ENCODE measurements at regions not wholly inside any gene's neighbourhood (a gene's known extent, or its start where the extent isn't known, plus 50 kb on each side); places are given as distances from the start of the nearest gene placed in this dataset.

GRCh38 chr12:115232455-115233156 is 548.6 kb upstream of the TBX3 start:
- H3K4me1 Mint-ChIP-seq: no peaks in the 10 kb centered on the region
- no peak for DNase-seq
- no peak overlapping the region for H3K4me3 Mint-ChIP-seq
- no peaks in the 10 kb centered on the region for H3K36me3 Mint-ChIP-seq
- H3K9me3 Mint-ChIP-seq: peaks cover 0 to 5% (median 0%) of the 10 kb centered on the region in 6 donors
- H3K27ac Mint-ChIP-seq: no peak overlapping the region
- peaks cover 0 to 2% (median 0%) of the 10 kb centered on the region in 3 donors for H3K27me3 Mint-ChIP-seq (ENCODE audit: low read depth in 3 of 3)

- Mint-ChIP-seq H3K4me3 (no peak overlapping the region), H3K27ac (no peak overlapping the region), H3K36me3 (no peaks in the 10 kb centered on the region), H3K27me3 (ENCODE audit: low read depth in 3 of 3) (no peaks in the 10 kb centered on the region), H3K9me3 (peaks cover 0 to 1% (median 0%) of the 10 kb centered on the region in 6 donors), H3K4me1 (no peaks in the 10 kb centered on the region)
- DNase-seq: no peak
Measured at GRCh38 chr12:115230606-115231005, 546.6 kb upstream of the TBX3 start.

- Mint-ChIP-seq H3K4me1 (no peaks in the 10 kb centered on the region), H3K4me3 (no peak overlapping the region), H3K27ac (no peak overlapping the region), H3K9me3 (peaks cover 0 to 2% (median 0%) of the 10 kb centered on the region in 6 donors), H3K36me3 (no peaks in the 10 kb centered on the region), H3K27me3 (ENCODE audit: low read depth in 3 of 3) (no peaks in the 10 kb centered on the region)
- no peak for DNase-seq
Measured at GRCh38 chr12:115229517-115229916, 545.5 kb upstream of the TBX3 start.

- H3K4me1 Mint-ChIP-seq: no peaks in the 10 kb centered on the region
- no peaks in the 10 kb centered on the region for H3K36me3 Mint-ChIP-seq
- no peak overlapping the region for H3K27ac Mint-ChIP-seq
Measured at GRCh38 chr12:115228434-115228833, 544.5 kb upstream of the TBX3 start.

GRCh38 chr12:115227137-115227615 is 543.2 kb upstream of the TBX3 start:
- H3K27ac Mint-ChIP-seq: no peak overlapping the region
- H3K9me3 Mint-ChIP-seq: peaks cover 0 to 4% (median 0%) of the 10 kb centered on the region in 6 donors

More at GRCh38 chr12:115228434-115228833, 544.5 kb upstream of the TBX3 start:
- Mint-ChIP-seq H3K4me3 (no peak overlapping the region), H3K9me3 (peaks cover 0 to 4% (median 0%) of the 10 kb centered on the region in 6 donors), H3K27me3 (ENCODE audit: low read depth in 3 of 3) (no peaks in the 10 kb centered on the region)
- no peak for DNase-seq

GRCh38 chr12:115225845-115226244 is 541.9 kb upstream of the TBX3 start:
- no peak overlapping the region for H3K4me3 Mint-ChIP-seq
- peaks cover 0 to 4% (median 0%) of the 10 kb centered on the region in 6 donors for H3K9me3 Mint-ChIP-seq
- peaks cover 0 to 2% (median 1%) of the 10 kb centered on the region in 3 donors for H3K27me3 Mint-ChIP-seq (ENCODE audit: low read depth in 3 of 3)
- no peak for DNase-seq
- no peaks in the 10 kb centered on the region for H3K4me1 Mint-ChIP-seq
- H3K36me3 Mint-ChIP-seq: no peaks in the 10 kb centered on the region
- no peak overlapping the region for H3K27ac Mint-ChIP-seq

More at GRCh38 chr12:115227137-115227615, 543.2 kb upstream of the TBX3 start:
- no peak for DNase-seq
- H3K4me3 Mint-ChIP-seq: no peak overlapping the region
- H3K36me3 Mint-ChIP-seq: no peaks in the 10 kb centered on the region
- H3K27me3 Mint-ChIP-seq (ENCODE audit: low read depth in 3 of 3): peaks cover 0 to 1% (median 0%) of the 10 kb centered on the region in 3 donors
- H3K4me1 Mint-ChIP-seq: no peaks in the 10 kb centered on the region

GRCh38 chr12:115223991-115224390 is 540.0 kb upstream of the TBX3 start:
- no peaks in the 10 kb centered on the region for H3K36me3 Mint-ChIP-seq
- peaks cover 0 to 2% (median 1%) of the 10 kb centered on the region in 3 donors for H3K27me3 Mint-ChIP-seq (ENCODE audit: low read depth in 3 of 3)
- H3K4me3 Mint-ChIP-seq: no peak overlapping the region
- no peak for DNase-seq
- H3K9me3 Mint-ChIP-seq: peaks cover 0 to 4% (median 0%) of the 10 kb centered on the region in 6 donors
- H3K27ac Mint-ChIP-seq: no peak overlapping the region
- no peaks in the 10 kb centered on the region for H3K4me1 Mint-ChIP-seq

- no peak overlapping the region for H3K27ac Mint-ChIP-seq
- no peak for DNase-seq
- H3K4me3 Mint-ChIP-seq: no peak overlapping the region
- no peaks in the 10 kb centered on the region for H3K36me3 Mint-ChIP-seq
- H3K9me3 Mint-ChIP-seq: peaks cover 0 to 4% (median 0%) of the 10 kb centered on the region in 6 donors
- peaks cover 0 to 2% (median 1%) of the 10 kb centered on the region in 3 donors for H3K27me3 Mint-ChIP-seq (ENCODE audit: low read depth in 3 of 3)
- H3K4me1 Mint-ChIP-seq: no peaks in the 10 kb centered on the region
Measured at GRCh38 chr12:115223322-115223721, 539.3 kb upstream of the TBX3 start.

GRCh38 chr12:115222220-115222619 is 538.2 kb upstream of the TBX3 start:
- H3K36me3 Mint-ChIP-seq: no peaks in the 10 kb centered on the region
- no peak overlapping the region for H3K4me3 Mint-ChIP-seq
- H3K4me1 Mint-ChIP-seq: no peaks in the 10 kb centered on the region
- peaks cover 0 to 6% (median 0%) of the 10 kb centered on the region in 6 donors for H3K9me3 Mint-ChIP-seq
- DNase-seq: no peak
- no peak overlapping the region for H3K27ac Mint-ChIP-seq
- peaks cover 0 to 2% (median 1%) of the 10 kb centered on the region in 3 donors for H3K27me3 Mint-ChIP-seq (ENCODE audit: low read depth in 3 of 3)

- DNase-seq: no peak
- Mint-ChIP-seq H3K27me3 (ENCODE audit: low read depth in 3 of 3) (peaks cover 0 to 7% (median 0%) of the 10 kb centered on the region in 3 donors), H3K4me3 (no peak overlapping the region), H3K9me3 (peaks cover 0 to 7% (median 2%) of the 10 kb centered on the region in 6 donors), H3K4me1 (no peaks in the 10 kb centered on the region), H3K27ac (no peak overlapping the region), H3K36me3 (no peaks in the 10 kb centered on the region)
Measured at GRCh38 chr12:115216301-115216700, 532.3 kb upstream of the TBX3 start.

- DNase-seq: no peak
- Mint-ChIP-seq H3K4me3 (no peak overlapping the region), H3K27ac (no peak overlapping the region), H3K27me3 (ENCODE audit: low read depth in 3 of 3) (peaks cover 0 to 7% (median 0%) of the 10 kb centered on the region in 3 donors), H3K9me3 (peaks cover 0 to 7% (median 2%) of the 10 kb centered on the region in 6 donors), H3K4me1 (no peaks in the 10 kb centered on the region), H3K36me3 (no peaks in the 10 kb centered on the region)
Measured at GRCh38 chr12:115215544-115215943, 531.6 kb upstream of the TBX3 start.

- H3K4me1 Mint-ChIP-seq: no peaks in the 10 kb centered on the region
- H3K9me3 Mint-ChIP-seq: peaks cover 0 to 7% (median 2%) of the 10 kb centered on the region in 6 donors
- no peak for DNase-seq
- no peaks in the 10 kb centered on the region for H3K36me3 Mint-ChIP-seq
- H3K4me3 Mint-ChIP-seq: no peak overlapping the region
- no peak overlapping the region for H3K27ac Mint-ChIP-seq
- peaks cover 0 to 8% (median 1%) of the 10 kb centered on the region in 3 donors for H3K27me3 Mint-ChIP-seq (ENCODE audit: low read depth in 3 of 3)
Measured at GRCh38 chr12:115213538-115214016, 529.6 kb upstream of the TBX3 start.

GRCh38 chr12:115213118-115213517 is 529.1 kb upstream of the TBX3 start:
- Mint-ChIP-seq H3K27ac (no peak overlapping the region), H3K4me1 (no peaks in the 10 kb centered on the region), H3K36me3 (no peaks in the 10 kb centered on the region), H3K27me3 (ENCODE audit: low read depth in 3 of 3) (peaks cover 0 to 8% (median 1%) of the 10 kb centered on the region in 3 donors), H3K9me3 (peaks cover 0 to 12% (median 2%) of the 10 kb centered on the region in 6 donors), H3K4me3 (no peak overlapping the region)
- no peak for DNase-seq

GRCh38 chr12:115212356-115212755 is 528.4 kb upstream of the TBX3 start:
- Mint-ChIP-seq H3K27me3 (ENCODE audit: low read depth in 3 of 3) (peaks cover 0 to 8% (median 1%) of the 10 kb centered on the region in 3 donors), H3K4me3 (no peak overlapping the region), H3K4me1 (no peaks in the 10 kb centered on the region), H3K9me3 (peaks cover 0 to 16% (median 1%) of the 10 kb centered on the region in 6 donors), H3K27ac (no peak overlapping the region), H3K36me3 (no peaks in the 10 kb centered on the region)
- no peak for DNase-seq
